DND-41 (cell line): ENCODE measurements at regions not wholly inside any gene's neighbourhood (a gene's known extent, or its start where the extent isn't known, plus 50 kb on each side); places are given as distances from the start of the nearest gene placed in this dataset.

ENCODE experiments used
- CTCF ChIP-seq: IDR thresholded peaks from 2 replicates; pipeline ENCODE4 v1.5.1; 2012; ENCODE audit warnings: borderline replicate concordance, low read length, moderate library complexity, mild to moderate bottlenecking; ENCODE audit not compliant: poor library complexity, severe bottlenecking; ENCODE audit errors: extremely low read depth
- EZH2 ChIP-seq: IDR thresholded peaks from 3 replicates; pipeline ENCODE4 v1.6.1; 2012; ENCODE audit warnings: borderline replicate concordance, low read depth, mild to moderate bottlenecking, moderate library complexity, low read length, inconsistent platforms; ENCODE audit not compliant: severe bottlenecking

GRCh38 chr16:35450648-35451047 is 1991.2 kb downstream of the TP53TG3F start:
- no peak for TF ChIP-seq EZH2
- no peak for TF ChIP-seq CTCF
